Right lobe of liver (tissue), 6 donors: ENCODE measurements at regions not wholly inside any gene's neighbourhood (a gene's known extent, or its start where the extent isn't known, plus 50 kb on each side); places are given as distances from the start of the nearest gene placed in this dataset.

Source experiments
- ATAC-seq, 4 donors: fragments of 200-7000 bp; cut with Tn5 transposase; one replicate each; pipeline ENCODE4 v1.9.1; 2020; ENCODE audit warnings: mild to moderate bottlenecking in 4 of 4, moderate library complexity in 4 of 4
- DNase-seq, 3 donors: peaks; one replicate each; pipeline ENCODE4 v3.0.0-alpha.2; 2020
- H3K27ac ChIP-seq, 3 donors: fragments of 200-600 bp; one replicate each; pipeline ENCODE4 v1.8.0; 2022
- H3K27me3 ChIP-seq, 2 donors: fragments of 200-600 bp; one replicate each; pipeline ENCODE4 v1.8.0; 2022
- H3K36me3 ChIP-seq, 4 donors: fragments of 200-600 bp; sonication (generic) in 1 of 4; one replicate each; pipeline versions ENCODE4 v1.5.1 to v1.8.0; 2017 to 2022; ENCODE audit warnings: control low read depth in 1 of 4
- H3K4me1 ChIP-seq, 4 donors: fragments of 200-600 bp; sonication (generic) in 1 of 4; one replicate each; pipeline versions ENCODE4 v1.5.1 to v1.8.0; 2017 to 2022; ENCODE audit warnings: control low read depth in 1 of 4
- H3K4me3 ChIP-seq, 3 donors: fragments of 200-600 bp; one replicate each; pipeline ENCODE4 v1.8.0; 2022
- H3K9me3 ChIP-seq, 4 donors: fragments of 200-600 bp; sonication (generic) in 1 of 4; one replicate each; pipeline versions ENCODE4 v1.5.1 to v1.8.0; 2017 to 2022; ENCODE audit warnings: control low read depth in 1 of 4
- POLR2A ChIP-seq: fragments of 450-650 bp; IDR thresholded peaks from one replicate; pipeline ENCODE4 v1.6.1; 2017; ENCODE audit warnings: antibody characterized with exemption, mild to moderate bottlenecking
- WGBS: methylation state at CpG from one replicate; pipeline ENCODE4 v1.1.6; 2018; ENCODE audit warnings: low coverage, low lambda C conversion rate; ENCODE audit not compliant: insufficient coverage; ENCODE audit errors: missing lambda C conversion rate; 5-methylcytosine and 5-hydroxymethylcytosine counted together
- intact Hi-C, 2 donors: fragments of 100-400 bp; cut with DNase I; formaldehyde crosslinking; loops; one replicate each; pipeline versions ENCODE4 v1.11.2 to v1.14.1; 2022
- TF ChIP-seq, protein P1 (sequence below), 4 donors: fragments of 200-600 bp in 3 of 4; fragments of 450-650 bp in 1 of 4; IDR thresholded peaks; one replicate each; pipeline versions ENCODE4 v1.5.1 to v1.8.0; 2016 to 2022; ENCODE audit warnings: antibody characterized with exemption in 4 of 4, mild to moderate bottlenecking in 2 of 4
- donor health status: DM: no; HTN: yes; CAD: no.
- donor health status: DM: no; HTN: no; CAD: no.
- donor health status: DM: no; HTN: no; CAD: no.
- donor health status: DM: no; HTN: yes; CAD: no.
- donor health status: DM: no; HTN: yes; CAD: no.

DNA sequence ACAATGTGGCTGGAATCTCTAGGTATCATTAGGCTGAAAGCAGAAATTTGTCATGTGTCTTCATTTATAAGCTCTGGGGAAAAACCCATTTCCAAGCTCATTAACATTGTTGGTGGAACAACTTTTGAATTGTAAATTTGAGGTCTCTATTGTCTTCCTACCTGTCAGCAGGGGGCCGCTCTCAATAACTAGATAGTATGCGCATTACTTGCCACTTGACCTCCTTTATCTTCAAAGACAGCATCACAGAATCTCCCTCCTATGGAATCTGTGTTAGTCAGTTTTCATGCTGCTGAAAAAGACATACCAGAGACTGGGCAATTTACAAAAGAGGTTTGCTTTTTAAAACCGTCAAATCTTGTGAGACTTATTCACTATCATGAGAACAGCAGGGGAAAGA, 223.1 kb downstream of the CALCRL start:
- no peaks in the 10 kb centered on the region for H3K36me3 ChIP-seq
- ATAC-seq (no peak), DNase-seq (no peak)
- H3K4me1 ChIP-seq: no peaks in the 10 kb centered on the region
- TF ChIP-seq POLR2A: no peak
- TF ChIP-seq, protein P1, sequence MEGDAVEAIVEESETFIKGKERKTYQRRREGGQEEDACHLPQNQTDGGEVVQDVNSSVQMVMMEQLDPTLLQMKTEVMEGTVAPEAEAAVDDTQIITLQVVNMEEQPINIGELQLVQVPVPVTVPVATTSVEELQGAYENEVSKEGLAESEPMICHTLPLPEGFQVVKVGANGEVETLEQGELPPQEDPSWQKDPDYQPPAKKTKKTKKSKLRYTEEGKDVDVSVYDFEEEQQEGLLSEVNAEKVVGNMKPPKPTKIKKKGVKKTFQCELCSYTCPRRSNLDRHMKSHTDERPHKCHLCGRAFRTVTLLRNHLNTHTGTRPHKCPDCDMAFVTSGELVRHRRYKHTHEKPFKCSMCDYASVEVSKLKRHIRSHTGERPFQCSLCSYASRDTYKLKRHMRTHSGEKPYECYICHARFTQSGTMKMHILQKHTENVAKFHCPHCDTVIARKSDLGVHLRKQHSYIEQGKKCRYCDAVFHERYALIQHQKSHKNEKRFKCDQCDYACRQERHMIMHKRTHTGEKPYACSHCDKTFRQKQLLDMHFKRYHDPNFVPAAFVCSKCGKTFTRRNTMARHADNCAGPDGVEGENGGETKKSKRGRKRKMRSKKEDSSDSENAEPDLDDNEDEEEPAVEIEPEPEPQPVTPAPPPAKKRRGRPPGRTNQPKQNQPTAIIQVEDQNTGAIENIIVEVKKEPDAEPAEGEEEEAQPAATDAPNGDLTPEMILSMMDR (IDR thresholded peaks at IDR 0.05): no peak
- no peak overlapping the region for H3K4me3 ChIP-seq
- 73% methylated on average over 3 of the region's 3 CpGs for WGBS
- H3K27me3 ChIP-seq: no peaks in the 10 kb centered on the region
- H3K27ac ChIP-seq: no peak overlapping the region
- intact Hi-C loops: no loop called here
- no peaks in the 10 kb centered on the region for H3K9me3 ChIP-seq

DNA sequence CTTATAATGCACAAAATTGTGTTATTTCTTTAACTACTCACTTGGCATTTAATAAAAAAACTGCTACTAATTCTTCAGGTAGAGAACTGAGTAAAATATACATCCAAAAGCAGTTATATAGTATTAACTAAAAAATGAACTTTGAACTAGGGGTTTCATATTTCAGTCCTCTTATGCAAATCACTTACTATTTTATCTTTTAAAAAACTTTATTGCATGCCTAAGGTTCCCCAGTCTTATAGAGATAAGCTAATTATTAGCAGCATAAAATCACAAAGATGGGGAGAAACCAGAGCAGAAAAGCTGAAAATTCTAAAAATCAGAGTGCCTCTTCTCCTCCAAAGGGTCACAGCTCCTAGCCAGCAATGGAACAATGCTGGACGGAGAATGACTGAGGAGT, 228.0 kb downstream of the CALCRL start:
- Histone ChIP-seq H3K4me3 (no peak overlapping the region), H3K4me1 (no peaks in the 10 kb centered on the region), H3K27ac (no peak overlapping the region), H3K9me3 (no peaks in the 10 kb centered on the region), H3K27me3 (no peaks in the 10 kb centered on the region), H3K36me3 (no peaks in the 10 kb centered on the region)
- DNase-seq: no peak
- TF ChIP-seq, protein P1 (IDR thresholded peaks at IDR 0.05): no peak
- no peak for TF ChIP-seq POLR2A
- WGBS: 39% methylated on average over 1 of the region's 1 CpG
- intact Hi-C loops: no loop called here
- no peak for ATAC-seq

DNA sequence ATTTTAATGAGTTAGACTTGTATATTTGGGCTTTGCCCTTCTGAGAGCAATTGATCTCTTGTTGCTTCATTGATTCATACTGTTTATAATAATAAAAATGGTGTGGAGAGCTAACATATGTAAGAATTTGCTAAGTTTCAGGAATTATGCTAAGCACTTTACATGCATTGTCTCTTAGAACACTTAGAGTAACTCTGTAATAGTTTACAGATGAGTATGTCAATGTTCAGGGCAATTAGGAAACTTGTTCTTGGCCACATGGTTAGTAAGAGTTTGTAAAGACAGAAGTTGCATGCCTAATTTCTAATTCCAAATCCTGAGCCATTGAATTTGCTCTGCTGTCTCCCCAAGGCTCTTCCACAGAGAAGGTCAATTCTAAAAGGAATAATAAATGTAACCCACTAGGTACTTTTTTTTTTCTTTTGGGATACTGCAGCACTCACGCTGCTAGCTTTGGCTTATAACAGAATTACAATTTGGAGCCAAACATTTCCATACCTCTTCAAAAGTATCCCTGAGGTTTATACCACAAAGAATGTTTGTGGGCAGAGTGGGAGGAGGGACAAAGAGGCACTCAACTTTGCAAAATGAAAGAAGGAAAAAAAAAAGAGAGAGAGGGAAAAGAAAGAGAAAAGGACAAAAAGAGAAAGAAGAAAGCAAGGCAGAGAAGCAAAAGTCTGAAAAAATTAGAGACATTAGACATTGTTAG, 232.4 kb downstream of the CALCRL start:
- H3K27ac ChIP-seq: no peak overlapping the region
- H3K36me3 ChIP-seq: no peaks in the 10 kb centered on the region
- TF ChIP-seq, protein P1 (IDR thresholded peaks at IDR 0.05): no peak
- TF ChIP-seq POLR2A: no peak
- H3K4me1 ChIP-seq: no peaks in the 10 kb centered on the region
- ATAC-seq (no peak), DNase-seq (no peak)
- H3K27me3 ChIP-seq: no peaks in the 10 kb centered on the region
- intact Hi-C loops: no loop called here
- H3K4me3 ChIP-seq: no peak overlapping the region
- WGBS: 71% methylated on average over 1 of the region's 1 CpG
- H3K9me3 ChIP-seq: no peaks in the 10 kb centered on the region

DNA sequence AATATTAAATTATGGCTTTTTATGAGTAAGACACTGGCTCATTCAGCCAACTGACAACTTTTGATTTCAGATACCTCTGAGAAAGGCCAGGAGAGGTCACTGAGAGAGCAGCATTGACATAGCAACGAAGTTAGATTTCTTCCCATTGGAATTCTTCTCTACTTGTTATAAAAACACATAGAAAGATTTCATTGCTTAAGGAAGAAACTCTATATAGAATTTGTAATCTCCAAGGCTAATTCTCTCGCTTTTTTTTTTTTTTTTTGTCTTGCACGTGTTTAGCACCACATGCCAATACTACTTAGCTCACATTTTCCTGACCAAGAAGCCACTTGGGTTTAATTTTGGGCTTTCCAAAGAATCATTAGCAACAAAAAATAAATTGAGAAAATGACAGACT, 233.7 kb downstream of the CALCRL start:
- Histone ChIP-seq H3K36me3 (no peaks in the 10 kb centered on the region), H3K9me3 (no peaks in the 10 kb centered on the region), H3K27me3 (no peaks in the 10 kb centered on the region), H3K4me1 (no peaks in the 10 kb centered on the region), H3K27ac (no peak overlapping the region), H3K4me3 (no peak overlapping the region)
- no peak for DNase-seq
- ATAC-seq: no peak
- TF ChIP-seq, protein P1 (IDR thresholded peaks at IDR 0.05): no peak
- no peak for TF ChIP-seq POLR2A
- intact Hi-C loops: no loop called here
- WGBS: 64% methylated on average over 3 of the region's 3 CpGs

DNA sequence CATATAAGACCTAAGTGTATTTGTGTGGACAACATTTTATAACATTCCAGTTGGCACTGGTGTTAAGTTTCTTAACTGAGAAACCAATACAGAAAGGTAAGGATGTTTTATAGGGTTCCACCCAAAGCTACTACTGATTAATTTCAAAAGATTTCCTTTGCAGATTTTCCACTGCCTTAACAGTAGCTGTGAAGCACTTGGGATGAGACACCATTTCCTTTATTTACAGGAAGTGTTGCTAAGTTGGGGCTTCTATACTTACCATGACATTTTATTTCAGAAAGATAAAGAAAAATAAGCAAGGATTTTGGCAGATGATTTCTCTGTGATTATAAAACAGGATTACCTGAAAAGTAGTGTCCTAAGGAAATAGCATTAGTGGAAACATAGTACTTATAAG, 234.3 kb downstream of the CALCRL start:
- H3K36me3 ChIP-seq: no peaks in the 10 kb centered on the region
- ATAC-seq (no peak), DNase-seq (no peak)
- no peak overlapping the region for H3K27ac ChIP-seq
- no peaks in the 10 kb centered on the region for H3K4me1 ChIP-seq
- intact Hi-C loops: no loop called here
- H3K9me3 ChIP-seq: no peaks in the 10 kb centered on the region
- TF ChIP-seq, protein P1 (IDR thresholded peaks at IDR 0.05): no peak
- TF ChIP-seq POLR2A: no peak
- no peak overlapping the region for H3K4me3 ChIP-seq
- H3K27me3 ChIP-seq: no peaks in the 10 kb centered on the region
